Nephron (organoid): ENCODE measurements at regions not wholly inside any gene's neighbourhood (a gene's known extent, or its start where the extent isn't known, plus 50 kb on each side); places are given as distances from the start of the nearest gene placed in this dataset.

Experiments
- H3K27ac Mint-ChIP-seq, 3 experiments: 2 replicates each; pipeline ENCODE4 v1.8.0; 2020; ENCODE audit warnings: mixed read lengths in 3 of 3, mild to moderate bottlenecking in 2 of 3, moderate library complexity in 1 of 3
- H3K27me3 Mint-ChIP-seq: 2 replicates; pipeline ENCODE4 v1.8.0; 2021; ENCODE audit warnings: low read depth, mild to moderate bottlenecking, moderate library complexity, mixed read lengths
- H3K36me3 Mint-ChIP-seq: 2 replicates; pipeline ENCODE4 v1.8.0; 2020; ENCODE audit warnings: low read depth, mixed read lengths
- H3K4me1 Mint-ChIP-seq: 2 replicates; pipeline ENCODE4 v1.8.0; 2020; ENCODE audit warnings: mixed read lengths
- H3K4me3 Mint-ChIP-seq, 3 experiments: 2 replicates each; pipeline ENCODE4 v1.8.0; 2020; ENCODE audit warnings: mild to moderate bottlenecking in 3 of 3, mixed read lengths in 3 of 3, moderate library complexity in 2 of 3
- H3K9me3 Mint-ChIP-seq: 2 replicates; pipeline ENCODE4 v1.8.0; 2020; ENCODE audit warnings: mixed read lengths
- TF ChIP-seq, protein P1 (sequence below), 3 experiments: fragments of 200-600 bp; sonication (generic); IDR thresholded peaks; one replicate each; pipeline ENCODE4 v1.5.0; 2021; ENCODE audit warnings: antibody characterized with exemption in 3 of 3; ENCODE audit not compliant: unreplicated experiment in 3 of 3

DNA sequence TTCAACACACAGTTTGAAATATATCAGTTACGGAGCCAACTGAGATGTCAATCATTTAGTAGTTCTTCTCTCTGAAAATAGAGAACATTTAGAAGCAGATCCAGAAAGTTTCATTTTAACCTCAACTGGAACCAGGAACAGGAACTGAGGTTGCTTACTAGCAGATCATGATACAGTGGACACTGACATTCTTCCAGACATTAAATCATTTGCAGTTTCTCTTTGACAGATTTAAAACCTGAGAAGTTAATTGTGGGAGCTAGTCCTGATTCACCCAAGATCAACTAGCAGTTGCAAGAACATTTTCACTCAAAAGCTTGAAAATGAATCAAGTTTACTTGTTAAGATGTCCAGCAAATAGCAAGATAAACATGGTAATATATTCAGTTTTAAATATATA lies 135.4 kb downstream of the SLC17A6 start:
- H3K4me3 Mint-ChIP-seq: no peak overlapping the region
- H3K4me1 Mint-ChIP-seq: peaks cover 10% of the 10 kb centered on the region
- H3K27ac Mint-ChIP-seq: no peak overlapping the region
- H3K27me3 Mint-ChIP-seq: no peaks in the 10 kb centered on the region
- H3K36me3 Mint-ChIP-seq: no peaks in the 10 kb centered on the region
- H3K9me3 Mint-ChIP-seq: no peaks in the 10 kb centered on the region
- TF ChIP-seq, protein P1, sequence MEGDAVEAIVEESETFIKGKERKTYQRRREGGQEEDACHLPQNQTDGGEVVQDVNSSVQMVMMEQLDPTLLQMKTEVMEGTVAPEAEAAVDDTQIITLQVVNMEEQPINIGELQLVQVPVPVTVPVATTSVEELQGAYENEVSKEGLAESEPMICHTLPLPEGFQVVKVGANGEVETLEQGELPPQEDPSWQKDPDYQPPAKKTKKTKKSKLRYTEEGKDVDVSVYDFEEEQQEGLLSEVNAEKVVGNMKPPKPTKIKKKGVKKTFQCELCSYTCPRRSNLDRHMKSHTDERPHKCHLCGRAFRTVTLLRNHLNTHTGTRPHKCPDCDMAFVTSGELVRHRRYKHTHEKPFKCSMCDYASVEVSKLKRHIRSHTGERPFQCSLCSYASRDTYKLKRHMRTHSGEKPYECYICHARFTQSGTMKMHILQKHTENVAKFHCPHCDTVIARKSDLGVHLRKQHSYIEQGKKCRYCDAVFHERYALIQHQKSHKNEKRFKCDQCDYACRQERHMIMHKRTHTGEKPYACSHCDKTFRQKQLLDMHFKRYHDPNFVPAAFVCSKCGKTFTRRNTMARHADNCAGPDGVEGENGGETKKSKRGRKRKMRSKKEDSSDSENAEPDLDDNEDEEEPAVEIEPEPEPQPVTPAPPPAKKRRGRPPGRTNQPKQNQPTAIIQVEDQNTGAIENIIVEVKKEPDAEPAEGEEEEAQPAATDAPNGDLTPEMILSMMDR (IDR thresholded peaks at IDR 0.05; ENCODE audit: unreplicated experiment in 3 of 3): no peak

DNA sequence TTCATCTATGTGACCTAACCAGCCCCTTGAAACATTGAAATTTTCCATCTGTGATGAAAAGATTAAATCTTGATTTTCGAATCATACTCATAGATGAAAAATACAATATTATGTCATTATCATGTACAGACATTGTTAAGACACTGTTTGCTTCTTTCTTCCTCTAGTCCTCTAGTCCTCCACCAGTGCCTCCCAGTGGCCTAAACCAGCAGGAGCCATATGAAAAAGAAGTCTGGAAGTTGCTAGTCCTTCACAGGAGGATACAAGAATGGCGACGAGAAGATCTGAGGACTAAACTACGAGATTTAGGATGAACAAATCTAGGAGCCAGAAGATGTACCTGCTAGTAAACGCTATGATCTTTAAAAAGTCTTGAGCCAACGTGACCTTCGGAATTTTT lies 134.1 kb downstream of the SLC17A6 start:
- H3K36me3 Mint-ChIP-seq: no peaks in the 10 kb centered on the region
- H3K27ac Mint-ChIP-seq: no peak overlapping the region
- TF ChIP-seq, protein P1 (IDR thresholded peaks at IDR 0.05; ENCODE audit: unreplicated experiment in 3 of 3): no peak
- H3K9me3 Mint-ChIP-seq: no peaks in the 10 kb centered on the region
- H3K4me1 Mint-ChIP-seq: no peaks in the 10 kb centered on the region
- no peaks in the 10 kb centered on the region for H3K27me3 Mint-ChIP-seq
- H3K4me3 Mint-ChIP-seq: no peak overlapping the region

DNA sequence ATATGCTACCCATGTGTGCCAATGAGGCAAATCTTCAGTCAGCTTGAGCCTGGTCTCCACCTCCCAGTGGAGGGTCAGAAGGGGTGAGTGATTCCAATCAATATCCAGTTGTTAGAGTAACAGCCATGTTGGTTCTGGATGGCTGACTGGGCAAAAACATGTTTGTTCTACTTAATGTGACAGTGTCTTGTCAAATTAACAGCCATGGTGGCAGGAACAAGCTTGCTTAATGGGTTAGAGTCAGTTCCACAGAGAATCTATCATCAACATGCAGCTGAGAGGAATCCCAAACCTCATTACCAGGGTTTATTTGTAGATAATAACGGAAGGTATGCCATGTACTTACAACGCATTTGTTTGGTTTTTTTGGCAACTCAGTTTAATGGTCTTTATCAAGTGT lies 133.2 kb downstream of the SLC17A6 start:
- Mint-ChIP-seq H3K4me1 (no peaks in the 10 kb centered on the region), H3K36me3 (no peaks in the 10 kb centered on the region), H3K4me3 (no peak overlapping the region), H3K27ac (no peak overlapping the region), H3K27me3 (no peaks in the 10 kb centered on the region), H3K9me3 (no peaks in the 10 kb centered on the region)
- TF ChIP-seq, protein P1 (IDR thresholded peaks at IDR 0.05; ENCODE audit: unreplicated experiment in 3 of 3): no peak

DNA sequence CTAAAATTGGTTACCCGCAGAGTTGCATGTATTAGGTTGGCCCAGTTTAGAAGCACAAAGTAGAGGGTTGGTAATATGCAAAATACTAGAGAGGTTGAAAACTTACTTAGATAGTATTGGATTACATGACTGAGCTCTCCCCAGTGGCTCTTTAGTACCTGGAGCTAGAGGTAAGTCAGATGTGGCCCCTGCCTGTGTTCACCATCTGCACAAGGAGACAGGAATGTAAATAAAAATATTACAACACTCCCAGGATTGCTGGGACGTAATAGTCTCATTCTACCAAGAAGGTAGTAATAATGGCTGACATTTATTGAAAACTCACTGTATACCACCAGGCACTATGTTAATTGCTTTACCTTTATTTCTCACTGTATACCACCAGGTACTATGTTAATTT lies 129.6 kb downstream of the SLC17A6 start:
- Mint-ChIP-seq H3K27ac (no peak overlapping the region), H3K4me3 (no peak overlapping the region)

DNA sequence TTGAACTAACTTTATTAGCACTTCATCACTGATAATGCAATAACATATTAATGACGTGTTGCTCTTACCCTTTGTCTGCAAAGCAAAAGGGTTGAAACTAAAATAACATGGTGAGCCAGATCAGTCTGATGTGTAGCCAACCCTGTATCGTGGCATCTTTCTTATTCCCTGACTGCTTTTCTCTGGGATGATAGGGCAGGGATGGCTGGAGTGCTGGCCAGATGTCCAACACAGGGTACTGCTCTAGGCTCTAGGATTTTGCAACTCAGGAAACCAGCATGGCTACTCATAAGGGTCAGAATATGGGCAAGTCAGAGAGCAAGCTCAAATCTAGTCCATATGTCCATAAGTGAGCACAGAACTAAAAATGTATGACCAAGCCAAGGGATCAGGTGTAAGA lies 129.1 kb downstream of the SLC17A6 start:
- no peak overlapping the region for H3K4me3 Mint-ChIP-seq
- TF ChIP-seq, protein P1 (IDR thresholded peaks at IDR 0.05; ENCODE audit: unreplicated experiment in 3 of 3): no peak
- no peaks in the 10 kb centered on the region for H3K27me3 Mint-ChIP-seq
- H3K9me3 Mint-ChIP-seq: no peaks in the 10 kb centered on the region
- H3K27ac Mint-ChIP-seq: no peak overlapping the region
- no peaks in the 10 kb centered on the region for H3K4me1 Mint-ChIP-seq
- H3K36me3 Mint-ChIP-seq: no peaks in the 10 kb centered on the region

More for the DNA sequence above, 129.6 kb downstream of the SLC17A6 start:
- no peaks in the 10 kb centered on the region for H3K36me3 Mint-ChIP-seq
- TF ChIP-seq, protein P1 (IDR thresholded peaks at IDR 0.05; ENCODE audit: unreplicated experiment in 3 of 3): no peak
- H3K27me3 Mint-ChIP-seq: no peaks in the 10 kb centered on the region
- no peaks in the 10 kb centered on the region for H3K9me3 Mint-ChIP-seq
- no peaks in the 10 kb centered on the region for H3K4me1 Mint-ChIP-seq

DNA sequence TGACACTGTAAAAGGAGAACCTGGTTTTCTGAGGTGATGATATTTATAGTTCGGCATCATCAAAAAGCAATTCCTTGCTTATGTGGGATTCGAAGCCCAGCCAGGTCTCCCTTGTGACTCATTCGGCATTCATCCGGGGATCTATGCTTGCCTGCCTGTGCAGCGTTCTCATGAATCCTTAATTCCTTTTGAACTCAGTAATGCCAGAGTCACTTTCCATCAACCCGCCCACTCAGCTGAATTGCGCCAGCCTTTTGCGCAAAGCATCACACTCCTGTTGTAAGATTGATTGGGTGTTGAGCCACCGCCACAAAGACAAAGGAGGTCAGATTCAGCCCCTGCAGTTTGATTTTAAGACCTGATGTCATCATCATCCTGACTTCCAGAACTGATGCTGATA lies 128.6 kb downstream of the SLC17A6 start:
- H3K9me3 Mint-ChIP-seq: no peaks in the 10 kb centered on the region
- no peaks in the 10 kb centered on the region for H3K36me3 Mint-ChIP-seq
- H3K27ac Mint-ChIP-seq: no peak overlapping the region
- TF ChIP-seq, protein P1 (IDR thresholded peaks at IDR 0.05; ENCODE audit: unreplicated experiment in 3 of 3): no peak
- H3K4me1 Mint-ChIP-seq: no peaks in the 10 kb centered on the region
- H3K27me3 Mint-ChIP-seq: no peaks in the 10 kb centered on the region
- no peak overlapping the region for H3K4me3 Mint-ChIP-seq
